NCI-H446 treated with DMSO at 0.1 percent for 48 hours (cell line): ENCODE measurements at regions not wholly inside any gene's neighbourhood (a gene's known extent, or its start where the extent isn't known, plus 50 kb on each side); places are given as distances from the start of the nearest gene placed in this dataset.
A peak's percentile ranks its signal among the peaks of the same experiment; 100 is the strongest.

Source experiments
- DNase-seq: peaks from one replicate; lab custom pipeline; 2025; lab: John Stamatoyannopoulos, UW

- DNase-seq: no peak
Observed at GRCh38 chr4:100130964-100131363, 59.3 kb downstream of the DDIT4L start.

- no peak for DNase-seq
Observed at GRCh38 chr4:100130491-100130890, 59.8 kb downstream of the DDIT4L start.

- DNase-seq: no peak
Observed at GRCh38 chr4:100129774-100130173, 60.5 kb downstream of the DDIT4L start.

- no peak for DNase-seq
Observed at GRCh38 chr4:100128338-100128737, 61.9 kb downstream of the DDIT4L start.

- no peak for DNase-seq
Observed at GRCh38 chr4:100124715-100125114, 65.6 kb downstream of the DDIT4L start.

- no peak for DNase-seq
Observed at GRCh38 chr4:100118181-100118580, 72.1 kb downstream of the DDIT4L start.

- DNase-seq: no peak
Observed at GRCh38 chr4:100117750-100118149, 72.5 kb downstream of the DDIT4L start.

GRCh38 chr4:100114909-100115308, 75.4 kb downstream of the DDIT4L start:
- no peak for DNase-seq

- no peak for DNase-seq
Observed at GRCh38 chr4:100113732-100114131, 76.5 kb downstream of the DDIT4L start.

GRCh38 chr4:100113096-100113495, 77.2 kb downstream of the DDIT4L start:
- DNase-seq: no peak

- no peak for DNase-seq
Observed at GRCh38 chr4:100109921-100110320, 80.3 kb downstream of the DDIT4L start.

- no peak for DNase-seq
Observed at GRCh38 chr4:100108869-100109268, 81.4 kb downstream of the DDIT4L start.

- DNase-seq: no peak
Observed at GRCh38 chr4:100106982-100107381, 83.3 kb downstream of the DDIT4L start.

- DNase-seq: no peak
Observed at GRCh38 chr4:100103671-100104070, 86.6 kb downstream of the DDIT4L start.

- DNase-seq: no peak
Observed at GRCh38 chr4:100100985-100101384, 89.3 kb downstream of the DDIT4L start.

GRCh38 chr4:100099746-100100145, 90.5 kb downstream of the DDIT4L start:
- no peak for DNase-seq

- DNase-seq: no peak
Observed at GRCh38 chr4:100098681-100099080, 91.6 kb downstream of the DDIT4L start.

GRCh38 chr4:100098011-100098545, 92.2 kb downstream of the DDIT4L start:
- no peak for DNase-seq

GRCh38 chr4:100095729-100096595, 94.3 kb downstream of the DDIT4L start:
- DNase-seq: peak; percentile 43

GRCh38 chr4:100093091-100093866, 97.0 kb downstream of the DDIT4L start:
- DNase-seq: peak; percentile 79

GRCh38 chr4:100087743-100088142, 102.5 kb downstream of the DDIT4L start:
- DNase-seq: no peak

GRCh38 chr4:100086766-100087431, 103.4 kb downstream of the DDIT4L start:
- DNase-seq: no peak
